Endothelial cell of umbilical vein (primary cell): ENCODE measurements at regions not wholly inside any gene's neighbourhood (a gene's known extent, or its start where the extent isn't known, plus 50 kb on each side); places are given as distances from the start of the nearest gene placed in this dataset.

Experiments
- EZH2 ChIP-seq: IDR thresholded peaks from 2 replicates; pipeline ENCODE4 v1.6.1; 2012; ENCODE audit warnings: borderline replicate concordance, low read depth, mild to moderate bottlenecking, moderate library complexity, low read length, inconsistent platforms; ENCODE audit not compliant: severe bottlenecking
- POLR2A ChIP-seq: IDR thresholded peaks from 2 replicates; pipeline ENCODE4 v1.6.1; 2012; ENCODE audit warnings: low read depth, mild to moderate bottlenecking, control low read depth, low read length
- TF ChIP-seq, protein P1 (sequence below), 2 donors: IDR thresholded peaks; 1 replicate in 1 of 2; 2 replicates in 1 of 2; pipeline ENCODE4 v1.5.1; 2011; ENCODE audit warnings: low read length in 2 of 2, mild to moderate bottlenecking in 2 of 2, moderate library complexity in 2 of 2, control low read depth in 1 of 2, inconsistent platforms in 1 of 2, low read depth in 1 of 2; ENCODE audit not compliant: insufficient read depth in 1 of 2; ENCODE audit errors: extremely low read depth in 1 of 2

DNA sequence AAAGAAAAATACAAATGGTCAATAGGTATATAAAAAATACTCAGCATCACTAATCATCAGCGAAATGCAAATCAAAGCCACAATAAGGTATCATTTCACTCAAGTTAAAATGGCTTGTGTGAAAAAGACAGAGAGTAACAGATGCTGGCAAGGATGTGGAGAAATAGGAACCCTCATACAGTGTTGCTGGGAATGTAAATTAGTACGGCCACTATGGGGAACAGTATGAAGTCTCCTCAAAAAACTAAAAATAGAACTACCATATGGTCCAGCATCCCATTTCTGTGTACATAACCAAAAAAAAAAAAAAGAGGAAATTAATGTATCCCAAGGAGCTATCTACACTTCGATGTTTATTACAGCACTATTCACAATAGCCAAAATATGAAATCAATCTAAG, 98.1 kb upstream of the TGFBR2 start:
- TF ChIP-seq, protein P1, sequence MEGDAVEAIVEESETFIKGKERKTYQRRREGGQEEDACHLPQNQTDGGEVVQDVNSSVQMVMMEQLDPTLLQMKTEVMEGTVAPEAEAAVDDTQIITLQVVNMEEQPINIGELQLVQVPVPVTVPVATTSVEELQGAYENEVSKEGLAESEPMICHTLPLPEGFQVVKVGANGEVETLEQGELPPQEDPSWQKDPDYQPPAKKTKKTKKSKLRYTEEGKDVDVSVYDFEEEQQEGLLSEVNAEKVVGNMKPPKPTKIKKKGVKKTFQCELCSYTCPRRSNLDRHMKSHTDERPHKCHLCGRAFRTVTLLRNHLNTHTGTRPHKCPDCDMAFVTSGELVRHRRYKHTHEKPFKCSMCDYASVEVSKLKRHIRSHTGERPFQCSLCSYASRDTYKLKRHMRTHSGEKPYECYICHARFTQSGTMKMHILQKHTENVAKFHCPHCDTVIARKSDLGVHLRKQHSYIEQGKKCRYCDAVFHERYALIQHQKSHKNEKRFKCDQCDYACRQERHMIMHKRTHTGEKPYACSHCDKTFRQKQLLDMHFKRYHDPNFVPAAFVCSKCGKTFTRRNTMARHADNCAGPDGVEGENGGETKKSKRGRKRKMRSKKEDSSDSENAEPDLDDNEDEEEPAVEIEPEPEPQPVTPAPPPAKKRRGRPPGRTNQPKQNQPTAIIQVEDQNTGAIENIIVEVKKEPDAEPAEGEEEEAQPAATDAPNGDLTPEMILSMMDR (IDR thresholded peaks at IDR 0.05; ENCODE audit: extremely low read depth in 1 of 2, insufficient read depth in 1 of 2, low read depth in 1 of 2, low read length in 2 of 2) = no peak
- no peak for TF ChIP-seq POLR2A
- no peak for TF ChIP-seq EZH2
